Ascending aorta (tissue), 2 donors: ENCODE measurements at regions not wholly inside any gene's neighbourhood (a gene's known extent, or its start where the extent isn't known, plus 50 kb on each side); places are given as distances from the start of the nearest gene placed in this dataset.

Experiments
- DNase-seq, 2 donors: peaks; one replicate each; pipeline ENCODE4 v3.0.0-alpha.2; 2019; ENCODE audit warnings: low spot score in 2 of 2
- H3K27ac ChIP-seq, 2 donors: fragments of 200-600 bp; sonication (generic); one replicate each; pipeline ENCODE4 v1.5.1; 2016 to 2017; ENCODE audit warnings: mild to moderate bottlenecking in 1 of 2
- H3K27me3 ChIP-seq: fragments of 200-600 bp; sonication (generic); one replicate; pipeline ENCODE4 v1.5.1; 2017
- H3K36me3 ChIP-seq, 2 donors: fragments of 200-600 bp; sonication (generic); one replicate each; pipeline ENCODE4 v1.5.1; 2016
- H3K4me1 ChIP-seq, 2 donors: fragments of 200-600 bp; sonication (generic); one replicate each; pipeline ENCODE4 v1.5.1; 2016 to 2017; ENCODE audit warnings: mild to moderate bottlenecking in 1 of 2
- H3K4me3 ChIP-seq, 2 donors: fragments of 200-600 bp; sonication (generic); one replicate each; pipeline ENCODE4 v1.5.1; 2016 to 2017; ENCODE audit warnings: mild to moderate bottlenecking in 1 of 2
- H3K9me3 ChIP-seq, 2 donors: fragments of 200-600 bp; sonication (generic); one replicate each; pipeline ENCODE4 v1.5.1; 2016
- CTCF ChIP-seq, 3 experiments: fragments of 200-600 bp in 2 of 3; fragments of 450-650 bp in 1 of 3; sonication (generic) in 2 of 3; IDR thresholded peaks; one replicate each; pipeline ENCODE4 v1.5.1; 2016 to 2019; ENCODE audit warnings: antibody characterized with exemption in 3 of 3, mild to moderate bottlenecking in 1 of 3, moderate library complexity in 1 of 3
- intact Hi-C: fragments of 100-400 bp; cut with DNase I; formaldehyde crosslinking; loops from one replicate; pipeline ENCODE4 v1.15.1; 2023

DNA sequence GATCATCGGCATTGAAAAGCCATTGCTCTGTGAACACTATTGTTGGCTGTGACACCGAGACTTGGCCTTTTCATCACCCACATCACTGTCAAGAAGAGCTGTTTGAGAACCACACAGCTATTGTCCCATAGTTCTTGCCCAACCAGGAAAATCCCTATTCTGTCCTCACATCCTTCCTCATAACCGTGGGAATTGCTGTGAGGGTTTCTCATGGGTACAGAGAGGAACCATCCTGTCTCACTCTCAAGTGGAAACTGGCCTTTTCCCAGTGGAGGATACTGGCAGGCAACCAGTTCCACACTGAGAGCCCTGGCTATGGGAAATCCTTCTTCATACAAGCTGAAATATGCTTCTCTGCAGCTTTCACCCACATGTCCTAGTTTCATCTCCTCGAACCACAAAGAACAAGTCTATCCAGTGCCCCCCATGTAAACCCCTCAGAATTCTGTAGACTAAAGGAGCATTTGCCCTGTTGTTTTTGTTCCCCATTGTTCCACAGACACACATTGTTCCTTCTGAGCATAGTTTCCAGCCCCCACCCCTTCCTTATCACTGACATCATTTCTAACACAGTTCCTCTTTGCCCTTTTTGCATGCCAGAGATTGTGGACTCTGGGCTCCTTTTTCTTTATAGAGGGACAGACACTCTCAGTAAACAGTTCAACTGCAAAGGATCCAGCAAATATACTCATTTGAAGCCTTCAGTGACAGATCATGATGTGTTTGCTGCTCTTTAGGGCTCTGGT is 57.8 kb upstream of the C5orf46 start:
- no peak for TF ChIP-seq CTCF (IDR thresholded peaks at IDR 0.05)
- no peaks in the 10 kb centered on the region for H3K9me3 ChIP-seq
- intact Hi-C loops, result no loop called here
- H3K36me3 ChIP-seq, result no peaks in the 10 kb centered on the region
- DNase-seq, result no peak
- H3K27ac ChIP-seq, result no peak overlapping the region
- H3K27me3 ChIP-seq, result no peaks in the 10 kb centered on the region
- H3K4me3 ChIP-seq, result no peak overlapping the region
- no peaks in the 10 kb centered on the region for H3K4me1 ChIP-seq

DNA sequence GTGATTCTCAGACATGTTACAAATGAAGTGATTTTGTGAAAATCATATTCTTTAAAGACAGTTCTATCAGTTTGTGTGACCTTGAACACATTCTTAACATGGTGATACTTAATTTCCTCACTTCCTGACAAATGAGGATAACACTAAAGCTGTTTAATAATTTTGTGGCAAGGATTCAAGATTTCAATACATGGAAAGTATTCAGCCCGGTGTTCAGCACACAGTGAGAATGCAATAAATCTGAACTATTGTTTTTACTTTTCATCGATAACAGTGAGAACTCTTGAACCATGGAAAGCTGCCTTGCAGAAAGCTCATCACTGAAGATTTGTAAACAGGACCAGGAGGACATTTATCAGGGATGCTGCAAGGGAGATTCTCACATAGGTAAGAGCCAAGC is 57.1 kb upstream of the C5orf46 start:
- intact Hi-C loops, result no loop called here
- TF ChIP-seq CTCF (IDR thresholded peaks at IDR 0.05), result no peak

DNA sequence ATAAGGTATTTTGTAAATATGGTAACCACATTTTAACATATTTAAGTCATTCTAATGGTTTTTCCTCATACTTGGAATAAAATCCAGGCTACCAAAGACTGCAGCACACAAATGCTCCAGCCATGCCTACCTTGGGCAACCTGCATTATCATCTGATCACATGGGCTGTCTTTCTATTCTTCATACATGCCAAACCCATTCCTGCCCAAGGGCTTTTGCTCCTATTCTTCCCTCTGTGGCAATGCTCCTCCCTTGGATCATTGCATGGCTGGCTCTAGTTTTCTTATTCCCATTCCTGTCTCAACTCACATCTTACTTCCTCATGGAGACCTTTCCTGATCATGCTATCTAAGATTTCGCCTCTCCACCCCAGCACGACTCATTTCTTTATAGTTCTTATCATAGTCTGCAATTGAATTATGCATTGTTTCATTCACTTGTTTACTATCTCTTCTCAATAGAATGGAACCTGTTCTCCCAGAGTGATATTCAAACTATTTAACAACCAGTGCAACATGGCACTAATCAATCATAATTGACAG is 54.9 kb upstream of the C5orf46 start:
- intact Hi-C loops, result no loop called here
- no peak for TF ChIP-seq CTCF (IDR thresholded peaks at IDR 0.05)
- H3K27ac ChIP-seq, result no peak overlapping the region

More for the DNA sequence above, 57.1 kb upstream of the C5orf46 start:
- H3K27me3 ChIP-seq, result no peaks in the 10 kb centered on the region
- H3K9me3 ChIP-seq, result no peaks in the 10 kb centered on the region
- no peak overlapping the region for H3K27ac ChIP-seq
- H3K4me1 ChIP-seq, result no peaks in the 10 kb centered on the region
- H3K4me3 ChIP-seq, result no peak overlapping the region
- no peak for DNase-seq
- no peaks in the 10 kb centered on the region for H3K36me3 ChIP-seq

DNA sequence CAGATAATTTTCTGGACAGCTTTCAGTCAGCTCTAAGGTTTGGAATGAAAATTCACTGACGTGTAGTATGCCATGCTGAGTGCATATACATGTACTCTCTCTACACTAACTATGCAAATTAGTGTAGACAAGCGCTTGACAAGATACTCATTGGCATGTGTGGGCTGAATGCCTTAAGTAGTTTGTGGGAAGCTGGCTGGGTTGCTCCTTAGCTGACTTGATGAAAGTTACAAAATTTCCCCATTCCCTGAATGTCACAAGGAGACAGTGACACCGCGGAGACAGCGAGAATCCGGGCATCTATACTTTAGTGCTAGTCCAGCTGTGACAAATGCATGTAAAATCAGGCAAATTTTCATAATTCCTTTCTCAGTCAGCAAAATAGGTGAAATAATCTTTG is 51.6 kb upstream of the C5orf46 start:
- TF ChIP-seq CTCF (IDR thresholded peaks at IDR 0.05), result no peak
- no peaks in the 10 kb centered on the region for H3K27me3 ChIP-seq
- H3K36me3 ChIP-seq, result no peaks in the 10 kb centered on the region
- no peaks in the 10 kb centered on the region for H3K4me1 ChIP-seq
- H3K9me3 ChIP-seq, result no peaks in the 10 kb centered on the region
- no peak overlapping the region for H3K27ac ChIP-seq
- intact Hi-C loops, result loop anchor here (10.0 kb wide), 1 partner anchor 767 kb away; no protein-coding TSS in a partner anchor
- H3K4me3 ChIP-seq, result no peak overlapping the region
- DNase-seq, result no peak

More for the DNA sequence above, 54.9 kb upstream of the C5orf46 start:
- Histone ChIP-seq H3K27me3 (no peaks in the 10 kb centered on the region), H3K4me3 (no peak overlapping the region), H3K36me3 (no peaks in the 10 kb centered on the region), H3K9me3 (no peaks in the 10 kb centered on the region), H3K4me1 (no peaks in the 10 kb centered on the region)
- no peak for DNase-seq

- no peaks in the 10 kb centered on the region for H3K27me3 ChIP-seq
- intact Hi-C loops, result loop anchor here (10.0 kb wide), 1 partner anchor 768 kb away; no protein-coding TSS in a partner anchor
- no peak overlapping the region for H3K4me3 ChIP-seq
- DNase-seq, result no peak
- no peaks in the 10 kb centered on the region for H3K36me3 ChIP-seq
- H3K9me3 ChIP-seq, result no peaks in the 10 kb centered on the region
- H3K27ac ChIP-seq, result no peak overlapping the region
- no peak for TF ChIP-seq CTCF (IDR thresholded peaks at IDR 0.05)
- no peaks in the 10 kb centered on the region for H3K4me1 ChIP-seq
Measured at GRCh38 chr5:147956842-147957223, 50.5 kb upstream of the C5orf46 start.
